Stimulated activated memory B cell treated with anti-CD40 and anti-IgM and Interleukin-4, amounts not matched to agents 10 μg/mL and 1 μg/mL and 100 μg/mL, for 72 hours (primary cell): ENCODE measurements at regions not wholly inside any gene's neighbourhood (a gene's known extent, or its start where the extent isn't known, plus 50 kb on each side); places are given as distances from the start of the nearest gene placed in this dataset.
"Not testable (repeated sequence)": the region's sequence is repeated elsewhere in the genome, so short reads cannot be mapped to it uniquely, and the experiment has no call there.

Experiments used
- ATAC-seq: fragments of 150-1000 bp; cut with Tn5 transposase; 2 replicates; pipeline ENCODE4 v1.10.0; 2021
- H3K27ac Mint-ChIP-seq: one replicate; pipeline ENCODE4 v1.8.0; 2022; ENCODE audit warnings: mild to moderate bottlenecking, mixed read lengths
- H3K27me3 Mint-ChIP-seq: one replicate; pipeline ENCODE4 v1.8.0; 2022; ENCODE audit warnings: mixed read lengths
- H3K36me3 Mint-ChIP-seq: one replicate; pipeline ENCODE4 v1.8.0; 2022; ENCODE audit warnings: mixed read lengths
- H3K4me1 Mint-ChIP-seq: one replicate; pipeline ENCODE4 v1.8.0; 2022; ENCODE audit warnings: mixed read lengths
- H3K4me3 Mint-ChIP-seq: one replicate; pipeline ENCODE4 v1.8.0; 2022; ENCODE audit warnings: mild to moderate bottlenecking, moderate library complexity, mixed read lengths
- H3K9me3 Mint-ChIP-seq: one replicate; pipeline ENCODE4 v1.8.0; 2022; ENCODE audit warnings: mixed read lengths

GRCh38 chr5:127133071-127133470 is 59.8 kb upstream of the C5orf63 start:
- Mint-ChIP-seq H3K4me1 (no peaks in the 10 kb centered on the region), H3K4me3 (no peak overlapping the region), H3K27me3 (no peaks in the 10 kb centered on the region), H3K27ac (no peak overlapping the region), H3K36me3 (no peaks in the 10 kb centered on the region), H3K9me3 (no peaks in the 10 kb centered on the region)
- ATAC-seq, result no peak

GRCh38 chr5:127136908-127137307 is 63.6 kb upstream of the C5orf63 start:
- Mint-ChIP-seq H3K27ac (no peak overlapping the region), H3K4me1 (no peaks in the 10 kb centered on the region), H3K36me3 (no peaks in the 10 kb centered on the region), H3K9me3 (no peaks in the 10 kb centered on the region), H3K27me3 (no peaks in the 10 kb centered on the region), H3K4me3 (no peak overlapping the region)
- ATAC-seq, result no peak

- ATAC-seq, result no peak
- Mint-ChIP-seq H3K9me3 (peaks cover 3% of the 10 kb centered on the region), H3K4me1 (no peaks in the 10 kb centered on the region), H3K4me3 (no peak overlapping the region), H3K27ac (no peak overlapping the region), H3K36me3 (no peaks in the 10 kb centered on the region), H3K27me3 (peaks cover 8% of the 10 kb centered on the region)
These were observed 70.4 kb upstream of the C5orf63 start for GRCh38 chr5:127143722-127144121.

- Mint-ChIP-seq H3K4me1 (no peaks in the 10 kb centered on the region), H3K36me3 (peaks cover 5% of the 10 kb centered on the region), H3K27ac (no peak overlapping the region), H3K4me3 (no peak overlapping the region), H3K27me3 (peaks cover 10% of the 10 kb centered on the region), H3K9me3 (peaks cover 14% of the 10 kb centered on the region)
- ATAC-seq, result no peak
These were observed 79.7 kb upstream of the C5orf63 start for GRCh38 chr5:127153031-127153430.

GRCh38 chr5:127153521-127153920 is 80.2 kb upstream of the C5orf63 start:
- no peak overlapping the region for H3K4me3 Mint-ChIP-seq
- ATAC-seq, result no peak
- peaks cover 15% of the 10 kb centered on the region for H3K9me3 Mint-ChIP-seq
- H3K27me3 Mint-ChIP-seq, result peaks cover 12% of the 10 kb centered on the region
- H3K4me1 Mint-ChIP-seq, result no peaks in the 10 kb centered on the region
- H3K27ac Mint-ChIP-seq, result no peak overlapping the region
- peaks cover 5% of the 10 kb centered on the region for H3K36me3 Mint-ChIP-seq

GRCh38 chr5:127163750-127164149 is 90.4 kb upstream of the C5orf63 start:
- ATAC-seq, result no peak
- peaks cover 49% of the 10 kb centered on the region for H3K27me3 Mint-ChIP-seq
- no peak overlapping the region for H3K27ac Mint-ChIP-seq
- no peaks in the 10 kb centered on the region for H3K36me3 Mint-ChIP-seq
- H3K4me1 Mint-ChIP-seq, result no peaks in the 10 kb centered on the region
- H3K4me3 Mint-ChIP-seq, result no peak overlapping the region
- no peaks in the 10 kb centered on the region for H3K9me3 Mint-ChIP-seq

- H3K27me3 Mint-ChIP-seq, result peaks cover under 1% of the 10 kb centered on the region
- no peak overlapping the region for H3K4me3 Mint-ChIP-seq
- peak; percentile 27 for ATAC-seq
- H3K9me3 Mint-ChIP-seq, result peaks cover 9% of the 10 kb centered on the region
- H3K36me3 Mint-ChIP-seq, result no peaks in the 10 kb centered on the region
- H3K4me1 Mint-ChIP-seq, result no peaks in the 10 kb centered on the region
- H3K27ac Mint-ChIP-seq, result no peak overlapping the region
These were observed 97.8 kb upstream of the C5orf63 start for GRCh38 chr5:127170918-127171600.

GRCh38 chr5:127176769-127177168 is 103.5 kb upstream of the C5orf63 start:
- Mint-ChIP-seq H3K9me3 (peaks cover 9% of the 10 kb centered on the region), H3K4me1 (no peaks in the 10 kb centered on the region), H3K36me3 (no peaks in the 10 kb centered on the region), H3K27ac (no peak overlapping the region), H3K27me3 (peaks cover 28% of the 10 kb centered on the region), H3K4me3 (no peak overlapping the region)
- no peak for ATAC-seq

GRCh38 chr5:127182631-127183030 is 108.0 kb upstream of the MEGF10 start:
- H3K9me3 Mint-ChIP-seq, H3K36me3 Mint-ChIP-seq, H3K4me1 Mint-ChIP-seq, H3K27ac Mint-ChIP-seq, H3K4me3 Mint-ChIP-seq, ATAC-seq: not testable (repeated sequence)
- H3K27me3 Mint-ChIP-seq, result peaks cover 40% of the 10 kb centered on the region

- no peaks in the 10 kb centered on the region for H3K4me1 Mint-ChIP-seq
- no peaks in the 10 kb centered on the region for H3K36me3 Mint-ChIP-seq
- ATAC-seq, result no peak
- H3K27me3 Mint-ChIP-seq, result peaks cover 44% of the 10 kb centered on the region
- H3K9me3 Mint-ChIP-seq, result no peaks in the 10 kb centered on the region
- H3K4me3 Mint-ChIP-seq, result no peak overlapping the region
- no peak overlapping the region for H3K27ac Mint-ChIP-seq
These were observed 107.3 kb upstream of the MEGF10 start for GRCh38 chr5:127183332-127183731.

GRCh38 chr5:127184851-127185250 is 105.7 kb upstream of the MEGF10 start:
- H3K36me3 Mint-ChIP-seq, result no peaks in the 10 kb centered on the region
- H3K4me1 Mint-ChIP-seq, result no peaks in the 10 kb centered on the region
- no peak overlapping the region for H3K27ac Mint-ChIP-seq
- no peaks in the 10 kb centered on the region for H3K9me3 Mint-ChIP-seq
- H3K27me3 Mint-ChIP-seq, result peaks cover 40% of the 10 kb centered on the region
- ATAC-seq, result no peak
- no peak overlapping the region for H3K4me3 Mint-ChIP-seq

GRCh38 chr5:127186657-127187056 is 103.9 kb upstream of the MEGF10 start:
- no peaks in the 10 kb centered on the region for H3K4me1 Mint-ChIP-seq
- H3K9me3 Mint-ChIP-seq, result no peaks in the 10 kb centered on the region
- ATAC-seq, result no peak
- peaks cover 26% of the 10 kb centered on the region for H3K27me3 Mint-ChIP-seq
- no peak overlapping the region for H3K4me3 Mint-ChIP-seq
- H3K36me3 Mint-ChIP-seq, result no peaks in the 10 kb centered on the region
- H3K27ac Mint-ChIP-seq, result no peak overlapping the region

GRCh38 chr5:127187706-127188105 is 102.9 kb upstream of the MEGF10 start:
- no peaks in the 10 kb centered on the region for H3K4me1 Mint-ChIP-seq
- no peak overlapping the region for H3K27ac Mint-ChIP-seq
- H3K4me3 Mint-ChIP-seq, result no peak overlapping the region
- peaks cover 19% of the 10 kb centered on the region for H3K27me3 Mint-ChIP-seq
- no peak for ATAC-seq
- H3K9me3 Mint-ChIP-seq, result no peaks in the 10 kb centered on the region
- no peaks in the 10 kb centered on the region for H3K36me3 Mint-ChIP-seq

GRCh38 chr5:127192150-127192549 is 98.4 kb upstream of the MEGF10 start:
- Mint-ChIP-seq H3K4me3 (no peak overlapping the region), H3K36me3 (no peaks in the 10 kb centered on the region), H3K27me3 (peaks cover 32% of the 10 kb centered on the region), H3K4me1 (no peaks in the 10 kb centered on the region), H3K27ac (no peak overlapping the region), H3K9me3 (no peaks in the 10 kb centered on the region)
- no peak for ATAC-seq

GRCh38 chr5:127192836-127193338 is 97.7 kb upstream of the MEGF10 start:
- ATAC-seq, result no peak
- peaks cover 30% of the 10 kb centered on the region for H3K27me3 Mint-ChIP-seq
- no peaks in the 10 kb centered on the region for H3K9me3 Mint-ChIP-seq
- H3K36me3 Mint-ChIP-seq, result no peaks in the 10 kb centered on the region
- no peak overlapping the region for H3K4me3 Mint-ChIP-seq
- H3K4me1 Mint-ChIP-seq, result no peaks in the 10 kb centered on the region
- no peak overlapping the region for H3K27ac Mint-ChIP-seq

- Mint-ChIP-seq H3K9me3 (peaks cover 4% of the 10 kb centered on the region), H3K36me3 (no peaks in the 10 kb centered on the region), H3K27ac (no peak overlapping the region), H3K4me1 (no peaks in the 10 kb centered on the region), H3K4me3 (no peak overlapping the region), H3K27me3 (peaks cover 55% of the 10 kb centered on the region)
- ATAC-seq, result no peak
These were observed 94.6 kb upstream of the MEGF10 start for GRCh38 chr5:127196042-127196441.
